ENCODE measurements at regions not wholly inside any gene's neighbourhood (a gene's known extent, or its start where the extent isn't known, plus 50 kb on each side); places are given as distances from the start of the nearest gene placed in this dataset.

DNA sequence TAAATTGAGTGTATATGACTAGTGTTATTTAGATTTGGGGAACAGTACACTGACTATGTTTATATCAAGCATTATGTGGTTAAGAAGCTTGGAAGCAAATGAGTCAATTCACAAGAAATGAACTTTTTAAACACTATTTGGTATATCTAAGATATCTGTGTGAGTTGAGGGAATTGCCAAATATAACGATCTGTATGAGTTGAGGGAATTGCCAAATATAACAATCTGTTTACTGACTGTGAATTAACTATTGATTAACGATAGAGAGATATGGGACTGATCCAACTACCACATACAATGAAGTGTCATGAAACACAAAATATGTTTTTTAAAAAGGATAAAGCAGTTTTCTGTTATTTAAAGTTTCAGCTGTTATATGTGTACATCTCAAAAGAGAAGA lies 301.4 kb downstream of the TENT4A start:
- DNase-seq (ENCODE audit: low read depth): no peak

DNA sequence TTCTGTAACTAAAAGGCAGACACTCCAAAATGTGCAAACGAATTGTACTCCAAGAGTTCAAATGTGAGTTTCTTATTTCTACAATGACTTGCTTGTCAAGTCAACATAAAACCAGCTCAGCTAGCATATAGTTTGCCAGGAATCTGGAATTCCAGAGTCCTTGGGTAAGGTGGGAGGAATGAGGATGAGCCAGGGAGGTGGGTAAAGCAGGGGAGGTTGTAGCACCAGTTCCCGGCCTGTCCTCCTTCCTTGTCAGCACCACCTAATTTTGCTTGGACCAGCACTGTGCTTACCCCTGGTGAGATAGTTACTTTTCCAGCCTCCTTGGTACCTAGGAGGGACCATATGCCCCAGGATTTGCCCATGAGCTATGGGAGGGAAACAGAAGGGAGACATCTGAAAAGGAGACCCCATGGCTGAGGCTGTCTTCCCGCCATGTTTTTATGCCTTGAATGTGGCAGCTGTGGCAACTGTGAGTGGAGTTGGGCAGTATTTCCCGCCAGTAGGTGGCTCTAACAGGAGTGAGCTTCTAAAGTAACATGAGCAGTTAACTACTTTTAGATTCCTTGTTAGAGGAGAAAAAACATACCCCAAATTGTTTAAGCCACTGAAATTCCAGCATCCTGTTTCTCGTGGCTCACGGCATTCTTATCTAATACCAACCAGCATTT lies 302.5 kb downstream of the TENT4A start:
- DNase-seq (ENCODE audit: low read depth): peak; percentile 32

DNA sequence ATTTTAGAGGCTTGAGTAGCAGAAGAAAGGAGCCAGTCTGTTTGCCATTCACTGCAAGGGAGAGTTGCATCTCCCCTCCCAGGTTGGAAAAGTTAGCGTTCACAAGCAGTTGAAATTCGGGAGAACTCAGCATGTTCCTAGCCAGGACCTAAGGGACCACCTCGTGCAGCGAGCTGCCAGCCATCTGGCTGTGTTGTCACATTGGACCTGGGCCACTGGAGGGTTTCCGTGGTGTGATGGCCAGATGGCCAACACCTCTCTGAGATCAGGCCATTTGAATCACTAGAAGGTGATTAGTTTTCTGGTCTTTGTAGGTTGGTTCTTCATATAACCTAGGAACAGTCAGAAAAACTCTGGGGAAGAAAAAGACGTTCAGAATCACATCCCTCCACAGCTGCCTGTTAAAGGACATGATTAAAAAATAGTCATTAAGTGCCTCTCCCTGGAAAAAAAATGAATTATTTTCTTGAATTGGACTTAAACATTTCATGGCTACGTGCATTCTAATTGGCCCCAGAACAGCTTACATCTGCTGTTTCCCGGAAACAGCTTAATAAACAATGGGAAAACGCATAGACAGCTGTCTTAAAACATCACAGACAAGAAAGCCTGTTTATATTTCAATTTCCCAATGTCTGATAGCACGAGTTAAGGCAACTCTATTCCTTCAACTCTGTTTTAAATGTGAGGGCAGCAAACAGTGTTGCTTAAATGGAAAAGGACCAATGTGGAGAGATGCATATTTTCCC lies 303.9 kb downstream of the TENT4A start:
- no peak for DNase-seq (ENCODE audit: low read depth)

DNA sequence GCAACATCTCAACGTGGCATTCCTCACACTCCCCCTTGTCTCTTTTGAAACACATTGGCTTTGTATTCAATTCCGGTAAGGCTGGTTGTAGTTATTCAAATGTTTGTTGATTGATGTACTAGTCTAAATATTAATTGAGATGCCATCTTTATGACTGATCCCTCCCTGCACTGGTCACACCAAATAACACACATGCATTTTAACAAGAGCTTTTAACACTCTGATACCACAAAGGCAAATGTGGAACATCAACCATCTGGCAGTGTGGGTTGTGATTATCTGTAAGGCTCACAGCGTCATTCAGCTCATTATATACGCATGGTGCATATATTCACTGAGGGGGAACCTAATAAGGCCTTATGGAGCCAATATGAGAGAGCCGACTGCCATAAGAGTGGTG lies 305.0 kb downstream of the TENT4A start:
- DNase-seq (ENCODE audit: low read depth): no peak

DNA sequence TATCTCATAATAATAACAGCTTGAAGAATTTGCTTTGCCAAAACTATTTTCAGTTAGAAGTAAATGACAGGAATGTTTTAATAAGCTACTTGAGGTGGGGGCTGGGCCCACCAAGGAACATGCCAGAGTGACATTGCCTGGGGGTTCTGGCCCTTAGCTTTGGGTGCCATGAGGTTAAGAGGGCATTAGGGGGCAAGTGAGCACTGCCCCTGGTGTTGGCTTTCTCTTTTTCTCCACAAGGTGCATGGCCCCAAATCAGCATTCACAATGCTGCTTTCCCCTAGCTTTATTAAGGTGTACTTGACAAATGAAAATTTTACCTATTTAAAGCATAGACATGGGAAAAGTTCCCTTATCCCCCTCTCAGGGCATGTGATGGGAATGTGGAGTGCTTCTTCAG lies 305.4 kb downstream of the TENT4A start:
- DNase-seq (ENCODE audit: low read depth): no peak

DNA sequence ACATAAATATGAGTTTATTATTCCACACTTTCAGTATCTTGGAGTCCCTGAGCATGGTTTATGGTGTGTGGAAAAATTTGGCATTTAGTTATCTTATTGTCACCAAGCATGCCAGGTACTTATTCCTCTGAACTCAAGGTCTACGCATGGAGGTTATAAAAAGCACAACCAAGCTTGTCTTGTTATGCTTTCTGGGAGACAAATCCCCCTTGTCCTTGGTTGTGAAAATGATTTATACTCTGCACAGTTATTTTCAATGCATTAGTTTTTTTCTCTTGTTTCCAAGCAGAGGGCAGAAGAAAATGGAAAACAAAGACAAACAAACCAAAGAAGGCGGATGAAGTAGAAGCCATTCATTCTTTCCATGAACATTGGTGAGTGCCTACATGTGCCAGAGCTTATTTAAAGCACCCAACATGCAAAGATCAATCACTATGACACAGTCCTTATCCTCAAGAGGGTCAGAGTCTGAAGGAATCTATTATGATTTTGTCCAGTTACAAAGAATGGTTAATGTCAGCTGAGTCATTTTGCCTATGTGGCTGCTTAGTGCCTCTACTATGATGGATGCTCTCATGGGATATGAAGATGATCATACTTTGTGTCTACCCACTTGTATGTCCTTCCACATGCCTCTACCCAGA lies 323.1 kb downstream of the TENT4A start:
- no peak for DNase-seq (ENCODE audit: low read depth)

DNA sequence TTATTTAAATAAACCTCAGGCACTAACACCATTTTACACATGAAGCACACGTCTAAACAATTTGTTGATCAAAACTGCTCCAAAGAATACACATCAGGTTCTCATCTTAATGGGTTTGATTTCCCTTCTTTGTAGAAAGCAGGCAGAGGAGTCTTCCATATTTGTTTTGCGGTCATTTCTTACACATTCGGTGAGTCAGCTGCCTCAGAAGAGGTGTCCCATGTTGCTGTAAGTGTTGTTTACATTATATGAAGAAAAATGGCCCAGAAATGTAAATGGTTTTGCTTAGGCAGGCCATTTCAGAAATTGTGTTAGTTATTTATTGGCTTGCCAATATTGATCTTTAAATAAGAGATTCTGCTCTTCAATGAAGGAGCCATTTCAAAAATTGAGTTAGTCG lies 325.8 kb downstream of the TENT4A start:
- peak; percentile 60 for DNase-seq (ENCODE audit: low read depth)

DNA sequence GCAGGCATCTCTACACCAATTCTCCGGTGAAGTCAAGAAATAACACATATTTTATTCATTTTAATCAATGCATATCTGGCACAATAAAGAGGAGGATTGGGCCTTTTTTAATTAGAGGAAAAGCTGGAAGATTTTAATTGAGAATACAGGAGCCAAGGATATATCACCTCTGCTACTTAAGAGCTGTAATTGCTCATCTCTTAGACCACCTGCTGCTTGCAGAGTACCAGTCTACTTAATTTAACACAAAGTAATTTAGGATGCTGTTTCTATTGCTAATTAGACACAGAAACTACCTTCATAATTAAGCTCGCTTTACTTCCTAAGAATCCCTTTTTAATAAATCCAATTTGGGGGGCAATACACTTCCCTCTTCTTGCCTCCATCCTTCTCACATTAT lies 326.9 kb downstream of the TENT4A start:
- DNase-seq (ENCODE audit: low read depth): no peak

DNA sequence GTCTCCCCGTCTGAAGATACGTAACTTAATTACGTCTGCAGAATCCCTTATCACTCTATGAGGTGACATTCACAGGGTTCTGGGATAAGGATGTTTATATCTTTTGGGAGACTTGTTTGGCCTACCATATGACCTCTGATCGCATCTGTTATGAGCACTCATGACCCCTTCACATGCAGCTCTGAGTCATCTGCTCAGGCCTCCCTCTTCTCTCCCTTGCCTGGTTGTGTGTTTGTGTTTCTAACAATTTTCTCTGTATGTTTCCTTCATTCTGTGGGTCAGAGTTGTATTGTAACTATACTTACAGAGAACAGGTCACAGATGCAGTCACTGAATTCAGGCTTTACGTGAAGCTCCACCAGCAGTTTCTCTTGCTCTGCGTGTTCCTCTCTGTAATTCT lies 330.6 kb downstream of the TENT4A start:
- no peak for DNase-seq (ENCODE audit: low read depth)

DNA sequence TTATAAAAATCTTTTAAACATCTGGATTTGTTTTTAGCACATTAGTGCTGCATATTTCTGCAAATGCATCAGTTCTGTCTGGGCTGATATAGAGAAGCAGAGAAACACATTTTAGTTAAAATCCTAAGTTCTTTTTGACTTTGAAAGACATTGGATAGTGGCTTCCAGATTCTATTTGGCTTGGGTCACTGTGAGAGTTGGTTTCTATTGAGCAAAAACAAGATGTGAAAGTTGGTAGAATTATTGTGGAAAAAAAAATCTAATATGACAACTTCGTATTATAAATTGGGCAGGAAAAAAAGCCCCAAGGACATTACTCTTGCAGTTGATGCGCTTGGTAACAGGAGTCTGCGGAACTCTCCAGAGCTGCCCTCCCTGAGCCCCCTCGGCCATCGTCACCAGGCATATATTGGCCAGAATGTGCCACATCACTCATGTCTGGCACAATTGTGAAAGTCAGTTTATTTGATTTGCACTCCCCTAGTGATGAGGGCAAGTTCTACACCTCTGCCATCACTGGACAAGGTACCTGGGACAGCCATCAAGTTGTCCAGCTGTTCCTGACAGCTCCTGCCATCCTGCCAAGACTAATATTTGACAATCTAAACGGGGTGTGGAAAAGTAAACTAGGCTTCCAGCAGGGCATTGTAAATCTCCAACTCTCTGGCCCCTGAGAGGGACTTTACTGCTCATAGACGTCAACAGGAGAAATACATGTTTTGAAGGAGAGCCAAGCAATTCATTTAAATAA lies 334.5 kb downstream of the TENT4A start:
- no peak for DNase-seq (ENCODE audit: low read depth)

DNA sequence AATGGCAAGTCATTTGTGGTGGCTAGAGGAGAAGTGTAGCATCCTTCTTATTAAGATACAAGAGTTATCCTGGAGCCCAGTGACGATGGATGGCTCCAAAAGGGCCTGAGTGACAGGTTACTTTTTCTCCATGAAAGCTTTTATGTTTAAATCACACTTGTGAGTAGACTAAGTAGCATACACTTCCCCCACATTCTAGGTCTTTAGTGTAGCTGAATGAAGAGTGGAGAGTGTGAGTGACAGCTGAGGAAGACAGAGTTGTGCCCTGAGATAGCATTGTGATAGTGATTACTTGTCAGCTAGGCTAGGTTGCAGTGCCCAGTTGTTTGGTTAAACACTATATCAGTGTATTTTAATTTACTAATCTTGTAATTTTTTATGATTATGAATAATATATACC lies 337.8 kb downstream of the TENT4A start:
- no peak for DNase-seq (ENCODE audit: low read depth)

DNA sequence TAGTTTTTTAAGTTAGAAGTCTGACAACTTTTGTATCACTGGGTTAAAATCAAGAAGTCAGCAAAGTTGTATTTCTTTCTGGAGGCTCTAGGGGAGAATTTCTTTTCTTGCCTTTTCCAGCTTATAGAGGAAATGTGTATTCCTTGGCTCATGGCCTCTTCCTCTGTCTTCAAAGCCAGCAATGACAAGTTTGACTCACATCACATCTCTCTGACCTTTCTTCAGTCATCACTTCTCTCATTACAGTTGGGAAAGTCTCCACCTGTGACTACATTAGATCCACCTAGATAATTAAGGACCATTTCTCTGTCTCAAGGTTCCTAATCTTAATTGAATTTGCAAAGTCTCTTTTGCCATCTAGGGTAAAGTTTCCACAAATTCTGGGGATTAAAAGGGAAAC lies 339.9 kb downstream of the TENT4A start:
- DNase-seq (ENCODE audit: low read depth): no peak

DNA sequence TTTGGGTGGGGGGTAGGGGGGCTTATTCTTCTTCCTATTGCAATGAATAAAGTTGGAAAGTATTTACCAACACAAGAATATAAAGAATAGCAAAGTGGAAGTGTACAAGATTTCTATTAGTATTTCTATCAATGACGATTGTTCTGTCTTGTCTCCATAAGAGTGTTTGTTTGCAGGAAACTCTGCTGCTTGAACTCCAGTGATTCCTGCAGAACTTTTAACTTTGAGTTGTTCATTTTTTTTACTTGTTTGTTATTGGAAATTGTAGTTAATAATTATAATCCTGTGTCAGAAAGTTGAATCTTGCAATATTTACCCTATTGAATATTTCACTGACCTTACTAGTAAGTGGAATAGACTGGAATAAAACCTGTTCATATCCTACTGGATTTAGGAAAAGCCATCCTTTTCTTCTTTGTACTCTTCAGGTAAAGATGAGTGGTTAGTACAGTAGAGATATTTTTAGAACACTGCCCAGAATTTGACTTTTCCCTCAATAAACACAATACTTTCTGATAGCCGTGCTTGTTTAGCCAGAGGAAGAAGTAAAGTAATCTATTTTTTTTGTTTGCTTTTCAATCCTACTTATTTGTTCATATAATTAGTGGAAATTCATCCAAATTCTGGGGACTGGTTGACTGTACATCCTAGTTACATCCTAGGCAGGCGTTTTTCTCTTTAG lies 340.4 kb downstream of the TENT4A start:
- no peak for DNase-seq (ENCODE audit: low read depth)

DNA sequence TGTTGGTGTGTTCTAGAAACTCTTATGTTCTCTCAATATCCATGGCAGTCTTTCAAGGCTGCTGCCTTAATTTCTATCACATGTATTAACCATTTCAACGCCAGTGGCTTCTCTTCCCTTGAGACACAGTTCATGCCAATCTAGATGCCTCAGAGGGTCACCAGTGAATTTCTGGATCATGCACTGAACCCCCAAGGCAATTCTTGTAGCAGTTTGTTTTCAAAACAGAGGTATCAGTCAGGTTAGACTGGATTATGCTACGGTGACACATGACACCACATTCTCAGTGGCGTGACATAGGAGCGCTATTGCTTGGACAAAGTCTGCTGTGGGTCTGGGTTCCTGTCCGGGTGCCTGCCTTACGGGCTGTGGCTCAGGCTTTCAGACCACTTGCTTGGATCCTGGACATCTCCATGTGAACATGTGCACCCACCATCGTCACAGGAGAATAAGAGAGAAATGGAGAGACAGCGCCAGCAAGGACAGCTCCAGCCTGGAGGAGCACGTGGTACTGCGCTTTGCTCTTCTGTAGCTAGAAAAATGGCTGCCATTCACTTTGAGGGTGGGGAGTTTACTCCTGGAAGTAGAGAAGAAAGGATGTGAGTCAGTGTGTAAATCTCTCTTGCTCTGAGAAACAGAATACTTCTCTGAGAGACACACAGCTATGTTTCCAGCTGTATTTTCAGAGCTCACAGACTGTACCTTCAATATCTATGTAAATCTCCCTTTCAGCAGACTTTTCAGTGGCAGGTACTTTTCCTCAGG lies 329.3 kb upstream of the ADCY2 start:
- peak; percentile 57 for DNase-seq (ENCODE audit: low read depth)

DNA sequence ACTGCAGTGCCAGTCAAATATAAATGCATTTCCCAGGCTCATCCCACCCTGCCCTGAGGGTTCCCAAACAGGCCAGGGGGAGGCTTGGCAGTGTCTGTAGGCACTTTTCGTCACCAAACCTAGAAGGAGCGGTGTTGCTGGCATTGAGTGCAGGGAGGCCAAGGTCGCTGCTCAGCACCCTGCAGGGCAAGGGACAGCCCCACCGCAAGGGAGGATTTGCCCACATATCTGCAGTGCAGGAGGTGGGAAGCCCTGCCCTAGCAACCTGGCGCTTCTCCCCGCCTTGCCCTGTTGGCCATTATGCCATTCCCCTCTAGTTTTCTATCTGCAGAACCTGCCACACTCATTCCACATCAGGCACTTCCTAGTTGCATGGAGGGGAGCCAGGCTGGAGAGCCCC lies 327.8 kb upstream of the ADCY2 start:
- peak; percentile 27 for DNase-seq (ENCODE audit: low read depth)

DNA sequence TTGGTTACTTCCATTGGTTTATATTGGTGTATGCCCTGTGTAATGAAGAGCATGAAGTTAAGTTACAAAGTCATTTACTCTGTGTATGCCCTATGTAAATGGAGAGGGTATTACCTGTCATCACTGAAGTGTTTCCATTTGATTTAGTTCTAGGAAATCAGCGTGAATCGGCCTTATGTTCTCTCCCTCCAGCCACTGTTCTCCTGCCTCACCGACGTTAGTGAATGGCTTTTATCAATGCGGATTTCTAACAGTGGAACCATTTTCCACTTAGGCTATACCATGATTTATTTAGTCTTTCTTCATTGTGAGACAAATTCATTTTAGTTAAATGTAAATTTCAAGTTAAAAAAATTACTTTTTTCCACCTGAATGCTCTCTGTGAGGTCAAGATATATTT lies 327.0 kb upstream of the ADCY2 start:
- DNase-seq (ENCODE audit: low read depth): no peak

DNA sequence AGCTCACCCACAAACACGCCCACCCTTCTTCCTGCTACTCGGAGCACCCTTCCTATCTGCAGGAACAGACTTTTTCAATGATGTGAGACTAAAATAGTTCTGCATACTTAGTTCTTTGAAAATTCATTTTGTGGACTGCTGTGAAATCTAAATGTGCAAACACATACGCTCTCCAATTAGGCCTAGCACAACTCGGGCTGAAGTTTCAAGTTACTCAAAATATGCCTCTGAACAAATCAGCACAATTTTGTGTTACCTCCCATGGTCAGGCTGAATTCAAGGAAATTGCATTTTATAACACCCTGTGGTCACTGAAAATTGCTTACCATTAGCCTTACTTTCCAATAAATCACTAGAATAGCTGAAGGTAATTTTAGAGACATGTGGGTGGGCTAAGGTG lies 323.8 kb upstream of the ADCY2 start:
- DNase-seq (ENCODE audit: low read depth): no peak

DNA sequence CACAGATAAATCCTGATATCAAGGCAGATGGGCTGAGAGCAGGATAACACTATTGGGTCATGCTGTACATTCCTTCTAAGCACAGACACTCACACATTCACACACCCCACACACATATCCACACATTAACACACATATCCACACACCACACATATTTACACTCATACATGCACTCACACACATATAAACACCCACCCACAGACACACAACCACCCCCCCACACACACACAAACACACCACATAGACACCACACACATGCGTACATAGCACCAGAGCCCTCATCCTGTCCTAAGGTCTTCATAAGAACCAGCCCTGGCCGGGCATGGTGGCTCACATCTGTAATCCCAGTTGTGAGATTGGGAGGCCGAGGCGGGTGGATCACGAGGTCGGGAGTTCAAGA lies 322.3 kb upstream of the ADCY2 start:
- no peak for DNase-seq (ENCODE audit: low read depth)

DNA sequence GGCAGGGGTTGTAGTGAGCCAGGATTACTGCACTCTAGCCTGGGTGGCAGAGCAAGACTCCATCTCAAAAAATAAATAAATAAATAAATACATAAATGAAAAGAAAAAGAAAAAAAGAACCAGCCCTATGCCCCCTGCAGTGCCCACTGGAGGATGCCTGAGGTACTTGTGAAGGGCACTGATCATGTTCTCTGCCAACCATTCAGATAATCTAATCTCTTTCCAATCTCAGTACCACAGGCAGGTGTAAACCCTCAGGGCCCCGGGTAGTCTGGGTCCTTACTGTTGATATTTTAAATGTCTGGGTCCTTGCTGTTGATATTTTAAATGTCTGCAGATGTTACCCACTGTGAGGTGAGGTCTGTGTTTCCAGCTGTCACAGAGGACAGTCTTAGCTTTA lies 321.8 kb upstream of the ADCY2 start:
- no peak for DNase-seq (ENCODE audit: low read depth)

DNA sequence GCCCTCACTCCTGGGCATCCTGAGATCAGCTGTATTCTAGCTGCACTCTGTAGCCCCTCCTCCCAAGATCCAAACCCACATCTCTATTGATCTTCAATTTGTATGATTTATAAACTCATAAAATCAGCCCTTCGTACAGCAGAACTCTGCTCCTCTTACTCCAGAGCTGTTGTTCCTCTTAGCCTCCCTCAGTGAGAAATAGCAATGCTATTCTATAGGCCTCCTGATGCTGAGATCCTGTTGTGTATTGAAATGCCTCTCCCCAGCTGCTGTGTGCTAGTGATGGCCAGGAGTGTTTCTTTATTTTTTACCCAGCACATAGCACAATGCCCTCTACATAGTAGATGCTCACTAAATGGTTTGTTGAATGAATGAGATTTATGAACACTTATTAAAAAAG lies 320.5 kb upstream of the ADCY2 start:
- DNase-seq (ENCODE audit: low read depth): no peak

DNA sequence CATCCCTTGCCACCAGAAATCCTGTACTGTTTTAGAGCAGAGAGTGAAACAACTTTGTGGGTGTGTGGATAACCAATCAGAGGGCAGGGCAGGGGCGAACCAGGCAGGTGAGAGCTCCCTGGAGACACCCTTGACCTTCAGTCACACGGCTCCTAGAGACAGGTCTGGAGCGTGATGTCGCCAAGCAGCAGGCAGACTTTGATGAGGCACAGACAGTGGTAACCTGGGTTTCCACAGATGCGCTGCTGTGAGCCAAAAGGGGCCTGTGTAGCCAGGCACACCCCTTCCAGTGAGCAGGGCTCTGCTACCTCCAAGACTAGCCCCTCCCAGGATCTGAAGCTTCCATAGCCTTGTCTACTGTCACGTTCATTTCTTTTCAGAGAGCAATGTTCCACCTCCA lies 317.8 kb upstream of the ADCY2 start:
- no peak for DNase-seq (ENCODE audit: low read depth)

Measured in Daoy (cell line).